ENCODE measurements at regions not wholly inside any gene's neighbourhood (a gene's known extent, or its start where the extent isn't known, plus 50 kb on each side); places are given as distances from the start of the nearest gene placed in this dataset.

- H3K27me3 Mint-ChIP-seq: peaks cover 0 to 9% (median 0%) of the 10 kb centered on the region in 5 donors
- intact Hi-C loops (cut with micrococcal nuclease): no loop called here
- Histone ChIP-seq H3K27me3 (ENCODE audit: control insufficient read depth in 2 of 2, insufficient read depth in 2 of 2, low read length in 2 of 2) (no peaks in the 10 kb centered on the region), H3K9me3 (ENCODE audit: control insufficient read depth in 2 of 3, low read length in 3 of 3) (no peaks in the 10 kb centered on the region), H3K36me3 (ENCODE audit: control insufficient read depth in 2 of 3, insufficient read depth in 3 of 3, low read length in 3 of 3) (no peaks in the 10 kb centered on the region), H3K4me1 (ENCODE audit: control insufficient read depth in 2 of 2, insufficient read depth in 2 of 2, low read length in 2 of 2) (no peaks in the 10 kb centered on the region), H3K4me3 (ENCODE audit: low read length) (no peak overlapping the region), H3K27ac (ENCODE audit: low read depth, low read length) (no peak overlapping the region)
- no peak overlapping the region for H3K4me3 Mint-ChIP-seq
- no peaks in the 10 kb centered on the region for H3K36me3 Mint-ChIP-seq
- ATAC-seq: no peak
- CTCF ChIA-PET: no interaction called here
- no peak for DNase-seq
- POLR2A ChIA-PET: no interaction called here
- H3K4me1 Mint-ChIP-seq: no peaks in the 10 kb centered on the region
- no peak overlapping the region for H3K27ac Mint-ChIP-seq
- H3K9me3 Mint-ChIP-seq: no peaks in the 10 kb centered on the region
These were observed 222.9 kb upstream of the FN1 start for GRCh38 chr2:215658635-215659305.

DNA sequence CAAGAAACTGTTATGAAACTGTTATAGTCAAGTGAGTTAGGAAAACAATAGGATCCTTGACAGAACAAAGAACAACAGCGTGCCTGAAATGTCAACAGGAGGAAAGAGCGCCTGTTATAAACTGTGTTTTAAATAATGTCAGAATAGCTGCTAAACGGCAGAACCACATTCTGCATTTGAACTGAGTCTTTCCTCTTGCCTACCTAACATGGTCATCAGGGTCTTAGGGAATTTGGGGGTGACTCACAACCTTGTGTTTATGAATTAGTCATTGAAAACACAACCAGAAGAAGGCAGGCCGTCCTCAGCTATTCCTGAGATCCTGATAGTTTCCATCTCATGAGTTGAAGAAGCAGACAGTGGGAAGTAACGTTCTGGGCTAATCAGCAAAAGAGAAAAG is 222.0 kb upstream of the FN1 start:
- DNase-seq: no peak
- intact Hi-C loops (cut with micrococcal nuclease): no loop called here
- CTCF ChIA-PET: no interaction called here

DNA sequence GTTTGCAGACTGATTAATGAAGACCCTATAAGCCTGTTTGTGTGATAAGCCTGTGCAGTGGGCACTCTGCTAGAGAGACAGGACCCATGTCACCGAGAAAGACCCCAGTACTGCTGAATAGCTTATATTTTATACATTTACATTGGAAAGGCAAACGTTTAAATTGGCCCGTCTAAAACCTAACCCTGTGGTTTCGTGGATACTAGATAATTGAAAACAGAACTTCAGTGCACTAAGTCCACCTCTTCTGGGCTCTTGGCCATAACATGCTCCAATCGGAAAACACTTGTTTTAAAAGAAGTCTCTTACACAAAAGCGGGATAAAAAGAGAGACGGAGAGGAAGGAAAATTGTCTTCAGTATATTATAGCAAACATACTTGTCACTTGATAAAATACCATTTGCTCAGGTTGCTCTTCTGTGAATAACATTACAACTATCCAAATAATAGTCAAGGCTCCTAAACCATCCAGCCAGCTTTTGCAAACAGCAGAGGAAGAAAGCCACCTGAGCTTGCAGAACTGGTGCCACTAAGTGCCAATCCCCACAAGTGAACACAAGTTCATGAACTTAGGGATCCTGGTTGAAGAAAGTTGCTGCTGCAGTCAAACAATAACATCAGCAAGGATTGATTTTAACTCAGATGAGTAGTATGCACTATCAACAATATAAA is 218.4 kb upstream of the FN1 start:
- POLR2A ChIA-PET: no interaction called here

More for the DNA sequence above, 222.0 kb upstream of the FN1 start:
- Histone ChIP-seq H3K27me3 (ENCODE audit: control insufficient read depth in 2 of 2, insufficient read depth in 2 of 2, low read length in 2 of 2) (no peaks in the 10 kb centered on the region), H3K4me3 (ENCODE audit: low read length) (no peak overlapping the region), H3K4me1 (ENCODE audit: control insufficient read depth in 2 of 2, insufficient read depth in 2 of 2, low read length in 2 of 2) (no peaks in the 10 kb centered on the region), H3K36me3 (ENCODE audit: control insufficient read depth in 2 of 3, insufficient read depth in 3 of 3, low read length in 3 of 3) (no peaks in the 10 kb centered on the region), H3K9me3 (ENCODE audit: control insufficient read depth in 2 of 3, low read length in 3 of 3) (no peaks in the 10 kb centered on the region), H3K27ac (ENCODE audit: low read depth, low read length) (no peak overlapping the region)
- Mint-ChIP-seq H3K9me3 (no peaks in the 10 kb centered on the region), H3K4me3 (no peak overlapping the region), H3K4me1 (no peaks in the 10 kb centered on the region), H3K36me3 (no peaks in the 10 kb centered on the region), H3K27ac (no peak overlapping the region), H3K27me3 (peaks cover 0 to 9% (median 0%) of the 10 kb centered on the region in 5 donors)
- POLR2A ChIA-PET: no interaction called here
- ATAC-seq: no peak

GRCh38 chr2:215653344-215654030 is 217.6 kb upstream of the FN1 start:
- ChIA-PET CTCF (no interaction called here), POLR2A (no interaction called here)
- no peak for DNase-seq
- Mint-ChIP-seq H3K4me3 (no peak overlapping the region), H3K27me3 (peaks cover 0 to 10% (median 0%) of the 10 kb centered on the region in 5 donors), H3K36me3 (no peaks in the 10 kb centered on the region), H3K27ac (no peak overlapping the region), H3K9me3 (no peaks in the 10 kb centered on the region), H3K4me1 (no peaks in the 10 kb centered on the region)
- Histone ChIP-seq H3K27me3 (ENCODE audit: control insufficient read depth in 2 of 2, insufficient read depth in 2 of 2, low read length in 2 of 2) (no peaks in the 10 kb centered on the region), H3K4me1 (ENCODE audit: control insufficient read depth in 2 of 2, insufficient read depth in 2 of 2, low read length in 2 of 2) (no peaks in the 10 kb centered on the region), H3K27ac (ENCODE audit: low read depth, low read length) (no peak overlapping the region), H3K4me3 (ENCODE audit: low read length) (no peak overlapping the region), H3K9me3 (ENCODE audit: control insufficient read depth in 2 of 3, low read length in 3 of 3) (no peaks in the 10 kb centered on the region), H3K36me3 (ENCODE audit: control insufficient read depth in 2 of 3, insufficient read depth in 3 of 3, low read length in 3 of 3) (no peaks in the 10 kb centered on the region)
- no peak for ATAC-seq
- intact Hi-C loops (cut with micrococcal nuclease): no loop called here

More for the DNA sequence above, 218.4 kb upstream of the FN1 start:
- Mint-ChIP-seq H3K4me3 (no peak overlapping the region), H3K27me3 (peaks cover 0 to 10% (median 0%) of the 10 kb centered on the region in 5 donors), H3K4me1 (no peaks in the 10 kb centered on the region), H3K27ac (no peak overlapping the region), H3K9me3 (no peaks in the 10 kb centered on the region), H3K36me3 (no peaks in the 10 kb centered on the region)
- Histone ChIP-seq H3K9me3 (ENCODE audit: control insufficient read depth in 2 of 3, low read length in 3 of 3) (no peaks in the 10 kb centered on the region), H3K4me1 (ENCODE audit: control insufficient read depth in 2 of 2, insufficient read depth in 2 of 2, low read length in 2 of 2) (no peaks in the 10 kb centered on the region), H3K36me3 (ENCODE audit: control insufficient read depth in 2 of 3, insufficient read depth in 3 of 3, low read length in 3 of 3) (no peaks in the 10 kb centered on the region), H3K27me3 (ENCODE audit: control insufficient read depth in 2 of 2, insufficient read depth in 2 of 2, low read length in 2 of 2) (no peaks in the 10 kb centered on the region), H3K27ac (ENCODE audit: low read depth, low read length) (no peak overlapping the region), H3K4me3 (ENCODE audit: low read length) (no peak overlapping the region)
- no peak for DNase-seq
- intact Hi-C loops (cut with micrococcal nuclease): no loop called here
- CTCF ChIA-PET: no interaction called here
- no peak for ATAC-seq

DNA sequence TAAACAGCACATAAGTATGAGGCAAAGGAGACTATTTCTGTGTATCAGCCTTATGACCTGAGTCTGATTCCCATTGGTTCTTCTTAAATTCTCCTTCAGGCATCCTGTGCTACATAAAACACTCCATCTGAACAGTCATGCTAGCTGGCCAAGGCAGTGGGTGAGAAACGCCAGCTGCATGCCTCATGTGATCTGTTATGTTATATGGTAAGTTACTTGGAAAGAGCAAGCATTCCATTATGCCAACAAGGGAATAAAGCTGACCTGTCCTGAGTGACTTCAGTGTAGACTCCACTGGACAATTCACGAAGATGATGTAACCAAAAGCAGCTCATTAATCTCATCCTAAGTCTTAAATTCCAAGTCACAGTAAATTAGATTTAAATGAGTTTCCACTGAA is 216.5 kb upstream of the FN1 start:
- no peak overlapping the region for H3K27ac ChIP-seq (ENCODE audit: low read depth, low read length)
- ATAC-seq (no peak), DNase-seq (no peak)
- H3K36me3 ChIP-seq (ENCODE audit: control insufficient read depth in 2 of 3, insufficient read depth in 3 of 3, low read length in 3 of 3): no peaks in the 10 kb centered on the region
- no peaks in the 10 kb centered on the region for H3K4me1 ChIP-seq (ENCODE audit: control insufficient read depth in 2 of 2, insufficient read depth in 2 of 2, low read length in 2 of 2)
- Mint-ChIP-seq H3K4me3 (no peak overlapping the region), H3K4me1 (no peaks in the 10 kb centered on the region), H3K27me3 (peaks cover 0 to 10% (median 0%) of the 10 kb centered on the region in 5 donors), H3K27ac (no peak overlapping the region), H3K9me3 (no peaks in the 10 kb centered on the region), H3K36me3 (no peaks in the 10 kb centered on the region)
- POLR2A ChIA-PET: no interaction called here
- H3K4me3 ChIP-seq (ENCODE audit: low read length): no peak overlapping the region
- no peaks in the 10 kb centered on the region for H3K27me3 ChIP-seq (ENCODE audit: control insufficient read depth in 2 of 2, insufficient read depth in 2 of 2, low read length in 2 of 2)
- intact Hi-C loops (cut with micrococcal nuclease): no loop called here
- H3K9me3 ChIP-seq (ENCODE audit: control insufficient read depth in 2 of 3, low read length in 3 of 3): no peaks in the 10 kb centered on the region
- CTCF ChIA-PET: no interaction called here

DNA sequence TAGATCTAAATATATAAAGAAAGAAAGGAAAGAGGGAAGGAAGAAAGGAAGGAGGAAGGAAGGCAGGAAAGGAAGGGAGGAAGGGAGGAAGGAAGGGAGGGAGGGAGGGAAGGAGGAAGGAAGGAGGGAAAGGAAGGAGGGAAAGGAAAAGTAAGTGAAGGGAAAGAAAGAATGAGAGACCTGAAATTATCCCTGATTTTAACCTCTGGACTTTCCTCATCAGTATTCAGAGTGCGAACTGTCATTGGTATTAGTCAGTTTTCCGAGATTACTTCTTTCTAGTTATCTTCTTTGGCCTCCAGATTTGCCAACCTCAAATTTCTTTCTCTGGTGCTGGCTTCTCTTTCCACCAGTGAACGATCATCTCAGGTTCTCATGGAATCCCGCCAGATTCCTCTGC is 215.5 kb upstream of the FN1 start:
- Histone ChIP-seq H3K36me3 (ENCODE audit: control insufficient read depth in 2 of 3, insufficient read depth in 3 of 3, low read length in 3 of 3) (no peaks in the 10 kb centered on the region), H3K27me3 (ENCODE audit: control insufficient read depth in 2 of 2, insufficient read depth in 2 of 2, low read length in 2 of 2) (no peaks in the 10 kb centered on the region), H3K9me3 (ENCODE audit: control insufficient read depth in 2 of 3, low read length in 3 of 3) (no peaks in the 10 kb centered on the region), H3K4me3 (ENCODE audit: low read length) (no peak overlapping the region), H3K27ac (ENCODE audit: low read depth, low read length) (no peak overlapping the region), H3K4me1 (ENCODE audit: control insufficient read depth in 2 of 2, insufficient read depth in 2 of 2, low read length in 2 of 2) (no peaks in the 10 kb centered on the region)
- H3K4me1 Mint-ChIP-seq: no peaks in the 10 kb centered on the region
- ATAC-seq (no peak), DNase-seq (no peak)
- H3K36me3 Mint-ChIP-seq: no peaks in the 10 kb centered on the region
- H3K9me3 Mint-ChIP-seq: no peaks in the 10 kb centered on the region
- peaks cover 0 to 10% (median 0%) of the 10 kb centered on the region in 5 donors for H3K27me3 Mint-ChIP-seq
- intact Hi-C loops (cut with micrococcal nuclease): no loop called here
- CTCF ChIA-PET: no interaction called here
- H3K27ac Mint-ChIP-seq: no peak overlapping the region
- H3K4me3 Mint-ChIP-seq: no peak overlapping the region
- POLR2A ChIA-PET: no interaction called here

All from naive thymus-derived CD4-positive, alpha-beta T cell (primary cell).